ENCODE measurements at regions not wholly inside any gene's neighbourhood (a gene's known extent, or its start where the extent isn't known, plus 50 kb on each side); places are given as distances from the start of the nearest gene placed in this dataset.

- no peak for TF ChIP-seq POLR2A (IDR thresholded peaks at IDR 0.05)
- TF ChIP-seq CTCF (IDR thresholded peaks at IDR 0.05) = no peak
- TF ChIP-seq EP300 (IDR thresholded peaks at IDR 0.05) = no peak
Measured at GRCh38 chr20:6212903-6213302, 90.1 kb upstream of the FERMT1 start.

All from ovary (tissue), 3 donors.